Inflammatory macrophage treated with lipopolysaccharide for 4 hours (primary cell): ENCODE measurements at regions not wholly inside any gene's neighbourhood (a gene's known extent, or its start where the extent isn't known, plus 50 kb on each side); places are given as distances from the start of the nearest gene placed in this dataset.

ENCODE experiments used
- DNase-seq: peaks from one replicate; pipeline ENCODE4 v3.0.0-alpha.2; 2020

- no peak for DNase-seq
Observed at GRCh38 chr2:12828980-12829379, 112.2 kb downstream of the TRIB2 start.

GRCh38 chr2:12831016-12831415, 114.3 kb downstream of the TRIB2 start:
- DNase-seq: no peak

GRCh38 chr2:12834239-12834638, 117.5 kb downstream of the TRIB2 start:
- no peak for DNase-seq

- no peak for DNase-seq
Observed at GRCh38 chr2:12835733-12836132, 119.0 kb downstream of the TRIB2 start.

- no peak for DNase-seq
Observed at GRCh38 chr2:12839339-12839738, 122.6 kb downstream of the TRIB2 start.

- DNase-seq: no peak
Observed at GRCh38 chr2:12841021-12841420, 124.3 kb downstream of the TRIB2 start.

- no peak for DNase-seq
Observed at GRCh38 chr2:12842917-12843316, 126.2 kb downstream of the TRIB2 start.

GRCh38 chr2:12844511-12844910, 127.8 kb downstream of the TRIB2 start:
- DNase-seq: no peak

- DNase-seq: no peak
Observed at GRCh38 chr2:12847694-12848575, 131.2 kb downstream of the TRIB2 start.

- no peak for DNase-seq
Observed at GRCh38 chr2:12852135-12852534, 135.4 kb downstream of the TRIB2 start.

- DNase-seq: no peak
Observed at GRCh38 chr2:12854001-12854530, 137.3 kb downstream of the TRIB2 start.

GRCh38 chr2:12855508-12855907, 138.8 kb downstream of the TRIB2 start:
- no peak for DNase-seq

- DNase-seq: peak; percentile 22
Observed at GRCh38 chr2:12856934-12857601, 140.3 kb downstream of the TRIB2 start.

- no peak for DNase-seq
Observed at GRCh38 chr2:12857891-12858290, 141.2 kb downstream of the TRIB2 start.

GRCh38 chr2:12858786-12859185, 142.1 kb downstream of the TRIB2 start:
- no peak for DNase-seq

- peak; percentile 55 for DNase-seq
Observed at GRCh38 chr2:12861344-12861930, 144.7 kb downstream of the TRIB2 start.

- no peak for DNase-seq
Observed at GRCh38 chr2:12862541-12862940, 145.8 kb downstream of the TRIB2 start.

GRCh38 chr2:12863937-12864336, 147.2 kb downstream of the TRIB2 start:
- no peak for DNase-seq

GRCh38 chr2:12867631-12868287, 151.0 kb downstream of the TRIB2 start:
- no peak for DNase-seq

GRCh38 chr2:12870692-12871091, 154.0 kb downstream of the TRIB2 start:
- no peak for DNase-seq

- DNase-seq: no peak
Observed at GRCh38 chr2:12871694-12872315, 155.1 kb downstream of the TRIB2 start.

GRCh38 chr2:12877761-12878160, 161.0 kb downstream of the TRIB2 start:
- DNase-seq: no peak

GRCh38 chr2:12879649-12880048, 162.9 kb downstream of the TRIB2 start:
- DNase-seq: no peak
